ENCODE measurements at regions not wholly inside any gene's neighbourhood (a gene's known extent, or its start where the extent isn't known, plus 50 kb on each side); places are given as distances from the start of the nearest gene placed in this dataset.

DNA sequence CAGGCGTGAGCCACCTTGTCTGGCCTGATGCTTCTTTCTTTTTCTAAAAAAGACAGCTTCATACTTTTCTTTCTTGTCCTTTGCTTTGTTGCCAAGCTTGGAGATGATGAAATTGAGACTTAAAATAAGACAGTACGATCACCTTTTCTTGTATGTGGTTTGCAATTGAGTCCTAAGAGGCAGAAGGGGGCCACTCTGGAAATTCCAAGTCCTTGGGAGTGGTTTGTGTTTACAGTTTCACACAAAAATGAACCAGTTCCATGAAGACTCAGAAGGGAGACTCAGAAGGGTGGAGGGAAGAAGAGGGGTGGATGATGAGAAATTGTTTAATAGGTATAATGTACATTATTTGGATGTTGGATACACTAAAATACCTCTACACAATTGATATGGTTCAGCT is 70.7 kb upstream of the TNS3 start:
- no peak for TF ChIP-seq CTCF (IDR thresholded peaks at IDR 0.05)
- TF ChIP-seq POLR2A (IDR thresholded peaks at IDR 0.05): no peak
